ENCODE measurements at regions not wholly inside any gene's neighbourhood (a gene's known extent, or its start where the extent isn't known, plus 50 kb on each side); places are given as distances from the start of the nearest gene placed in this dataset.

- H3K4me3 ChIP-seq (ENCODE audit: low read length in 3 of 3), result no peak overlapping the region
- intact Hi-C loops (cut with DNase I), result no loop called here
- no peaks in the 10 kb centered on the region for H3K36me3 ChIP-seq (ENCODE audit: control insufficient read depth in 2 of 3, insufficient read depth in 3 of 3, low read length in 3 of 3)
- TF ChIP-seq CTCF (IDR thresholded peaks at IDR 0.05; ENCODE audit: borderline replicate concordance, extremely low read depth, insufficient read depth), result no peak
- H3K27ac ChIP-seq (ENCODE audit: low read depth in 2 of 2, low read length in 2 of 2), result no peak overlapping the region
- FAIRE-seq (no peak), DNase-seq (no peak)
- no peaks in the 10 kb centered on the region for H3K4me1 ChIP-seq (ENCODE audit: control insufficient read depth in 2 of 3, insufficient read depth in 2 of 3, low read depth in 1 of 3, low read length in 3 of 3)
- H3K9me3 ChIP-seq (ENCODE audit: control insufficient read depth in 2 of 3, insufficient read depth in 1 of 3, low read length in 3 of 3), result no peaks in the 10 kb centered on the region
- H3K9ac ChIP-seq (ENCODE audit: low read length in 3 of 3), result no peak overlapping the region
- no peaks in the 10 kb centered on the region for H3K27me3 ChIP-seq (ENCODE audit: control insufficient read depth, insufficient read depth, low read length)
Observed at GRCh38 chr10:84933402-84933801, 605.0 kb downstream of the CCSER2 start.

- no peak overlapping the region for H3K4me3 ChIP-seq (ENCODE audit: low read length in 3 of 3)
- FAIRE-seq (no peak), DNase-seq (no peak)
- H3K9me3 ChIP-seq (ENCODE audit: control insufficient read depth in 2 of 3, insufficient read depth in 1 of 3, low read length in 3 of 3), result no peaks in the 10 kb centered on the region
- H3K27me3 ChIP-seq (ENCODE audit: control insufficient read depth, insufficient read depth, low read length), result no peaks in the 10 kb centered on the region
- H3K36me3 ChIP-seq (ENCODE audit: control insufficient read depth in 2 of 3, insufficient read depth in 3 of 3, low read length in 3 of 3), result no peaks in the 10 kb centered on the region
- no peak for TF ChIP-seq CTCF (IDR thresholded peaks at IDR 0.05; ENCODE audit: borderline replicate concordance, extremely low read depth, insufficient read depth)
- H3K4me1 ChIP-seq (ENCODE audit: control insufficient read depth in 2 of 3, insufficient read depth in 2 of 3, low read depth in 1 of 3, low read length in 3 of 3), result no peaks in the 10 kb centered on the region
- no peak overlapping the region for H3K27ac ChIP-seq (ENCODE audit: low read depth in 2 of 2, low read length in 2 of 2)
- intact Hi-C loops (cut with DNase I), result no loop called here
- H3K9ac ChIP-seq (ENCODE audit: low read length in 3 of 3), result no peak overlapping the region
Observed at GRCh38 chr10:84935772-84936171, 607.4 kb downstream of the CCSER2 start.

GRCh38 chr10:84938117-84938905 is 609.9 kb downstream of the CCSER2 start:
- intact Hi-C loops (cut with DNase I), result no loop called here
- no peaks in the 10 kb centered on the region for H3K36me3 ChIP-seq (ENCODE audit: control insufficient read depth in 2 of 3, insufficient read depth in 3 of 3, low read length in 3 of 3)
- TF ChIP-seq CTCF (IDR thresholded peaks at IDR 0.05; ENCODE audit: borderline replicate concordance, extremely low read depth, insufficient read depth), result no peak
- no peak overlapping the region for H3K9ac ChIP-seq (ENCODE audit: low read length in 3 of 3)
- H3K27me3 ChIP-seq (ENCODE audit: control insufficient read depth, insufficient read depth, low read length), result no peaks in the 10 kb centered on the region
- no peak for FAIRE-seq
- no peaks in the 10 kb centered on the region for H3K4me1 ChIP-seq (ENCODE audit: control insufficient read depth in 2 of 3, insufficient read depth in 2 of 3, low read depth in 1 of 3, low read length in 3 of 3)
- no peak for DNase-seq
- H3K4me3 ChIP-seq (ENCODE audit: low read length in 3 of 3), result no peak overlapping the region
- H3K9me3 ChIP-seq (ENCODE audit: control insufficient read depth in 2 of 3, insufficient read depth in 1 of 3, low read length in 3 of 3), result no peaks in the 10 kb centered on the region
- no peak overlapping the region for H3K27ac ChIP-seq (ENCODE audit: low read depth in 2 of 2, low read length in 2 of 2)

- Histone ChIP-seq H3K36me3 (ENCODE audit: control insufficient read depth in 2 of 3, insufficient read depth in 3 of 3, low read length in 3 of 3) (no peaks in the 10 kb centered on the region), H3K27ac (ENCODE audit: low read depth in 2 of 2, low read length in 2 of 2) (no peak overlapping the region), H3K27me3 (ENCODE audit: control insufficient read depth, insufficient read depth, low read length) (no peaks in the 10 kb centered on the region), H3K9me3 (ENCODE audit: control insufficient read depth in 2 of 3, insufficient read depth in 1 of 3, low read length in 3 of 3) (no peaks in the 10 kb centered on the region), H3K9ac (ENCODE audit: low read length in 3 of 3) (no peak overlapping the region), H3K4me1 (ENCODE audit: control insufficient read depth in 2 of 3, insufficient read depth in 2 of 3, low read depth in 1 of 3, low read length in 3 of 3) (no peaks in the 10 kb centered on the region), H3K4me3 (ENCODE audit: low read length in 3 of 3) (no peak overlapping the region)
- intact Hi-C loops (cut with DNase I), result no loop called here
- no peak for DNase-seq
- TF ChIP-seq CTCF (IDR thresholded peaks at IDR 0.05; ENCODE audit: borderline replicate concordance, extremely low read depth, insufficient read depth), result no peak
- FAIRE-seq, result no peak
Observed at GRCh38 chr10:84943541-84943940, 615.2 kb downstream of the CCSER2 start.

Data from kidney (tissue), 13 donors.